WTC11 (cell line): ENCODE measurements at regions not wholly inside any gene's neighbourhood (a gene's known extent, or its start where the extent isn't known, plus 50 kb on each side); places are given as distances from the start of the nearest gene placed in this dataset.

Experiments
- E2F5 ChIP-seq: sonication (generic); formaldehyde crosslinking; IDR thresholded peaks from 2 replicates; pipeline ENCODE4 v1.8.1; 2022; ENCODE audit warnings: mild to moderate bottlenecking, moderate library complexity, missing genetic modification reagents
- ESRRA ChIP-seq: sonication (generic); formaldehyde crosslinking; IDR thresholded peaks from 2 replicates; pipeline ENCODE4 v1.8.1; 2022; ENCODE audit warnings: mild to moderate bottlenecking, missing genetic modification reagents, borderline replicate concordance
- FOXJ3 ChIP-seq: sonication (generic); formaldehyde crosslinking; IDR thresholded peaks from 2 replicates; pipeline ENCODE4 v1.9.0; 2021; ENCODE audit warnings: missing genetic modification reagents, mild to moderate bottlenecking, borderline replicate concordance
- JUN ChIP-seq: sonication (generic); formaldehyde crosslinking; IDR thresholded peaks from 2 replicates; pipeline ENCODE4 v1.8.0; 2023; ENCODE audit warnings: mild to moderate bottlenecking, missing genetic modification reagents
- SMAD4 ChIP-seq: sonication (generic); formaldehyde crosslinking; IDR thresholded peaks from 2 replicates; pipeline ENCODE4 v1.8.0; 2022; ENCODE audit warnings: mild to moderate bottlenecking, missing genetic modification reagents
- STAT6 ChIP-seq: sonication (generic); formaldehyde crosslinking; conservative IDR thresholded peaks from 2 replicates; pipeline ENCODE4 v1.8.1; 2023; ENCODE audit warnings: mild to moderate bottlenecking, low read depth, missing genetic modification reagents, moderate library complexity
- USF1 ChIP-seq: sonication (generic); formaldehyde crosslinking; IDR thresholded peaks from 2 replicates; pipeline ENCODE4 v1.8.0; 2022; ENCODE audit warnings: mild to moderate bottlenecking, missing genetic modification reagents
- USF2 ChIP-seq: sonication (generic); formaldehyde crosslinking; IDR thresholded peaks from 2 replicates; pipeline ENCODE4 v1.8.1; 2023; ENCODE audit warnings: mild to moderate bottlenecking, missing genetic modification reagents, moderate library complexity
- ZBTB21 ChIP-seq: sonication (generic); formaldehyde crosslinking; IDR thresholded peaks from 2 replicates; pipeline ENCODE4 v1.8.1; 2023; ENCODE audit warnings: mild to moderate bottlenecking, missing genetic modification reagents, borderline replicate concordance
- ZNF121 ChIP-seq: sonication (generic); formaldehyde crosslinking; IDR thresholded peaks from 2 replicates; pipeline ENCODE4 v1.8.0; 2023; ENCODE audit warnings: missing genetic modification reagents
- TF ChIP-seq, protein P1 (sequence below): sonication (generic); formaldehyde crosslinking; IDR thresholded peaks from 2 replicates; pipeline ENCODE4 v1.8.1; 2023; ENCODE audit warnings: mild to moderate bottlenecking, missing genetic modification reagents, moderate library complexity
- TF ChIP-seq, protein P2 (sequence below): sonication (generic); formaldehyde crosslinking; IDR thresholded peaks from 2 replicates; pipeline ENCODE4 v1.8.1; 2023; ENCODE audit warnings: mild to moderate bottlenecking, moderate library complexity, missing genetic modification reagents
- TF ChIP-seq, protein P3 (sequence below): fragments of 200-600 bp; IDR thresholded peaks from 2 replicates; pipeline ENCODE4 v1.8.0; 2022; ENCODE audit warnings: antibody characterized with exemption
- TF ChIP-seq, protein P4 (sequence below): sonication (generic); formaldehyde crosslinking; IDR thresholded peaks from 2 replicates; pipeline ENCODE4 v1.8.1; 2022; ENCODE audit warnings: low read depth, missing genetic modification reagents, borderline replicate concordance

- TF ChIP-seq SMAD4 = no peak
- TF ChIP-seq, protein P1, sequence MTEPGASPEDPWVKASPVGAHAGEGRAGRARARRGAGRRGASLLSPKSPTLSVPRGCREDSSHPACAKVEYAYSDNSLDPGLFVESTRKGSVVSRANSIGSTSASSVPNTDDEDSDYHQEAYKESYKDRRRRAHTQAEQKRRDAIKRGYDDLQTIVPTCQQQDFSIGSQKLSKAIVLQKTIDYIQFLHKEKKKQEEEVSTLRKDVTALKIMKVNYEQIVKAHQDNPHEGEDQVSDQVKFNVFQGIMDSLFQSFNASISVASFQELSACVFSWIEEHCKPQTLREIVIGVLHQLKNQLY (CRISPR knock-in tag) = no peak
- TF ChIP-seq E2F5 (CRISPR knock-in tag) = no peak
- TF ChIP-seq, protein P2, sequence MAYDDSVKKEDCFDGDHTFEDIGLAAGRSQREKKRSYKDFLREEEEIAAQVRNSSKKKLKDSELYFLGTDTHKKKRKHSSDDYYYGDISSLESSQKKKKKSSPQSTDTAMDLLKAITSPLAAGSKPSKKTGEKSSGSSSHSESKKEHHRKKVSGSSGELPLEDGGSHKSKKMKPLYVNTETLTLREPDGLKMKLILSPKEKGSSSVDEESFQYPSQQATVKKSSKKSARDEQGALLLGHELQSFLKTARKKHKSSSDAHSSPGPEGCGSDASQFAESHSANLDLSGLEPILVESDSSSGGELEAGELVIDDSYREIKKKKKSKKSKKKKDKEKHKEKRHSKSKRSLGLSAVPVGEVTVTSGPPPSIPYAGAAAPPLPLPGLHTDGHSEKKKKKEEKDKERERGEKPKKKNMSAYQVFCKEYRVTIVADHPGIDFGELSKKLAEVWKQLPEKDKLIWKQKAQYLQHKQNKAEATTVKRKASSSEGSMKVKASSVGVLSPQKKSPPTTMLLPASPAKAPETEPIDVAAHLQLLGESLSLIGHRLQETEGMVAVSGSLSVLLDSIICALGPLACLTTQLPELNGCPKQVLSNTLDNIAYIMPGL (CRISPR knock-in tag) = no peak
- no peak for TF ChIP-seq JUN (CRISPR knock-in tag)
- no peak for TF ChIP-seq USF2 (CRISPR knock-in tag)
- no peak for TF ChIP-seq USF1 (CRISPR knock-in tag)
- TF ChIP-seq, protein P3, sequence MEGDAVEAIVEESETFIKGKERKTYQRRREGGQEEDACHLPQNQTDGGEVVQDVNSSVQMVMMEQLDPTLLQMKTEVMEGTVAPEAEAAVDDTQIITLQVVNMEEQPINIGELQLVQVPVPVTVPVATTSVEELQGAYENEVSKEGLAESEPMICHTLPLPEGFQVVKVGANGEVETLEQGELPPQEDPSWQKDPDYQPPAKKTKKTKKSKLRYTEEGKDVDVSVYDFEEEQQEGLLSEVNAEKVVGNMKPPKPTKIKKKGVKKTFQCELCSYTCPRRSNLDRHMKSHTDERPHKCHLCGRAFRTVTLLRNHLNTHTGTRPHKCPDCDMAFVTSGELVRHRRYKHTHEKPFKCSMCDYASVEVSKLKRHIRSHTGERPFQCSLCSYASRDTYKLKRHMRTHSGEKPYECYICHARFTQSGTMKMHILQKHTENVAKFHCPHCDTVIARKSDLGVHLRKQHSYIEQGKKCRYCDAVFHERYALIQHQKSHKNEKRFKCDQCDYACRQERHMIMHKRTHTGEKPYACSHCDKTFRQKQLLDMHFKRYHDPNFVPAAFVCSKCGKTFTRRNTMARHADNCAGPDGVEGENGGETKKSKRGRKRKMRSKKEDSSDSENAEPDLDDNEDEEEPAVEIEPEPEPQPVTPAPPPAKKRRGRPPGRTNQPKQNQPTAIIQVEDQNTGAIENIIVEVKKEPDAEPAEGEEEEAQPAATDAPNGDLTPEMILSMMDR = no peak
- no peak for TF ChIP-seq FOXJ3 (CRISPR knock-in tag)
- TF ChIP-seq STAT6 = no peak
- TF ChIP-seq ZBTB21 (CRISPR knock-in tag) = no peak
- TF ChIP-seq ESRRA (CRISPR knock-in tag) = no peak
- TF ChIP-seq, protein P4, sequence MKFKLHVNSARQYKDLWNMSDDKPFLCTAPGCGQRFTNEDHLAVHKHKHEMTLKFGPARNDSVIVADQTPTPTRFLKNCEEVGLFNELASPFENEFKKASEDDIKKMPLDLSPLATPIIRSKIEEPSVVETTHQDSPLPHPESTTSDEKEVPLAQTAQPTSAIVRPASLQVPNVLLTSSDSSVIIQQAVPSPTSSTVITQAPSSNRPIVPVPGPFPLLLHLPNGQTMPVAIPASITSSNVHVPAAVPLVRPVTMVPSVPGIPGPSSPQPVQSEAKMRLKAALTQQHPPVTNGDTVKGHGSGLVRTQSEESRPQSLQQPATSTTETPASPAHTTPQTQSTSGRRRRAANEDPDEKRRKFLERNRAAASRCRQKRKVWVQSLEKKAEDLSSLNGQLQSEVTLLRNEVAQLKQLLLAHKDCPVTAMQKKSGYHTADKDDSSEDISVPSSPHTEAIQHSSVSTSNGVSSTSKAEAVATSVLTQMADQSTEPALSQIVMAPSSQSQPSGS (CRISPR knock-in tag) = no peak
- no peak for TF ChIP-seq ZNF121 (CRISPR knock-in tag)
Observed at GRCh38 chr1:30194046-30194619, 529.3 kb downstream of the MATN1 start.
